Adrenal gland (tissue), 5 donors: ENCODE measurements at regions not wholly inside any gene's neighbourhood (a gene's known extent, or its start where the extent isn't known, plus 50 kb on each side); places are given as distances from the start of the nearest gene placed in this dataset.

ENCODE experiments used
- CTCF ChIP-seq, 6 experiments: fragments of 450-650 bp in 4 of 6; fragments of 200-600 bp in 2 of 6; sonication (generic) in 1 of 6; IDR thresholded peaks; 1 replicate in 5 of 6; 2 replicates in 1 of 6; pipeline versions ENCODE4 v1.5.1 to v1.8.0; 2016 to 2021; ENCODE audit warnings: antibody characterized with exemption in 6 of 6, mild to moderate bottlenecking in 2 of 6, moderate library complexity in 1 of 6
- POLR2A ChIP-seq, 2 donors: fragments of 450-650 bp; IDR thresholded peaks; one replicate each; pipeline ENCODE4 v1.6.1; 2017; ENCODE audit warnings: antibody characterized with exemption in 2 of 2, mild to moderate bottlenecking in 2 of 2, moderate library complexity in 1 of 2
- donor health status: DM: no; HTN: no; CAD: no.

- TF ChIP-seq POLR2A (IDR thresholded peaks at IDR 0.05) (no peak), CTCF (IDR thresholded peaks at IDR 0.05) (no peak)
Measured at GRCh38 chr2:181264001-181264400, 193.2 kb upstream of the ITGA4 start.
